ENCODE measurements at regions not wholly inside any gene's neighbourhood (a gene's known extent, or its start where the extent isn't known, plus 50 kb on each side); places are given as distances from the start of the nearest gene placed in this dataset.
"Not testable (repeated sequence)": the region's sequence is repeated elsewhere in the genome, so short reads cannot be mapped to it uniquely, and the experiment has no call there.

- no peak for DNase-seq
These were observed 93.2 kb upstream of the SYT13 start for GRCh38 chr11:45379162-45379863.

DNA sequence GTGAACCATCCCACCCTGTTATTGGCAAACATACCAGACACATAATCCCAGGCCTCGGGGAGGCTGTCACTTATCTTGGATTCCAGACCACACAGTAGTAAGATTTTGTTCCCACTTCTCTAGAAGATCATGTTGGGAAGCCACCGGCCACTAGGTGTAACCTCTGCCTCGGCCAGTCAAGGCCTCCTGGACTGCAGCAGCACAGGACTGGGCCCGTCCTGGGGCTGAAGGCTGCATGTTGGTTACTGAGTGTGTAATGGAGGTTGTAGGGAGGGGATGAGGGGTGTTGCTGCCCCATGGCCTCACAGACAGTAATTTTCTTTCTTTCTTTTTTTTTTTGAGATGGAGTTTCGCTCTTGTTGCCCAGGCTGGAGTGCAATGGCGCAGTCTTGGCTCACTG lies 92.4 kb upstream of the SYT13 start:
- DNase-seq: no peak

- no peak for DNase-seq
These were observed 88.5 kb upstream of the SYT13 start for GRCh38 chr11:45374653-45375059.

GRCh38 chr11:45374130-45374529 lies 88.0 kb upstream of the SYT13 start:
- DNase-seq: no peak

GRCh38 chr11:45373506-45374035 lies 87.4 kb upstream of the SYT13 start:
- no peak for DNase-seq

- not testable (repeated sequence) for DNase-seq
These were observed 86.3 kb upstream of the SYT13 start for GRCh38 chr11:45372414-45372813.

DNA sequence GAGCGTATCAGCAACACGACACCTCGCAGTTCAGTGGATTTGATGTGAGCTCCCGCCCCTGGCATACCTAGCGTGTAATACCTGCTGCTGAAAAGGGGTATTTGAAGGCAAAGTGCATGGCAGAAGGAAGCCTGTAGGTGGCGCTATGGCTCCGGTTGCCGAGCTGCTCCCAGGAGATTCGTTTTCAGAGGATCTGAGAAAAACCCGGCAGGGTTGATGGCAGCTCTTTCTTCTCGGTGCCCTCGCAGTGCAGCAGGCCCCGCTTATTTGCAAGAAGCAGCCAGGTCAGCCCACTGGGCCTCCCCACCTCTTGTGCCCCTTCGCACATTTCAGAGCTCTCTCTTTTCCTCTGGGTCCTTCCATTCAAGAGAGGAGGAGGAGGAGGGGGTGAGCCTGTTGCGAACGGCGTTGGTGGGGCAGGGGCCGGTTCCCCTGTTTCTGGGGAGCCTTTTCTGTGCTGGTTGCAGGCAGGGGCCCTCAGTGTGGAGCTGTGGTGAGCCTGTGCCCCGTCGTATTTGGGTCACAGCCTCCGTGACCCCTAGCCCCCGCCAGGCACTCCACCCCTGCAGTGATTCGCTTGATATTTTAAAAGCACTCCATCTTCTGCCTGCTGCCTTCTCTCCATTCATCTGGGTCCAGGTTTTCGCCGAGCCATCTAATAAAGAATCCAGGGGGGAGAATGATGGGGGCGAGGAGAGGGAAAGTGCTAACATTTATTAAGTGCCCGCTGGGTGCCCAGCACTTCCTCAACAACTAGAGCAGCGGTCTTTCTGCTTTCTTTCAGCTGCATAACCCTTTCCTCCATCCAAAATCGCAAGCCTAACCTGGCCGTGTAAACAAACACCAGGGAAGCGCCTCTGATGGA lies 85.3 kb upstream of the SYT13 start:
- peak; percentile 78 for DNase-seq

GRCh38 chr11:45369313-45369712 lies 83.2 kb upstream of the SYT13 start:
- peak; percentile 33 for DNase-seq

- peak; percentile 40 for DNase-seq
These were observed 82.6 kb upstream of the SYT13 start for GRCh38 chr11:45368697-45369096.

- no peak for DNase-seq
These were observed 80.6 kb upstream of the SYT13 start for GRCh38 chr11:45366619-45367190.

- DNase-seq: no peak
These were observed 79.9 kb upstream of the SYT13 start for GRCh38 chr11:45365961-45366618.

GRCh38 chr11:45362636-45363035 lies 76.5 kb upstream of the SYT13 start:
- DNase-seq: no peak

DNA sequence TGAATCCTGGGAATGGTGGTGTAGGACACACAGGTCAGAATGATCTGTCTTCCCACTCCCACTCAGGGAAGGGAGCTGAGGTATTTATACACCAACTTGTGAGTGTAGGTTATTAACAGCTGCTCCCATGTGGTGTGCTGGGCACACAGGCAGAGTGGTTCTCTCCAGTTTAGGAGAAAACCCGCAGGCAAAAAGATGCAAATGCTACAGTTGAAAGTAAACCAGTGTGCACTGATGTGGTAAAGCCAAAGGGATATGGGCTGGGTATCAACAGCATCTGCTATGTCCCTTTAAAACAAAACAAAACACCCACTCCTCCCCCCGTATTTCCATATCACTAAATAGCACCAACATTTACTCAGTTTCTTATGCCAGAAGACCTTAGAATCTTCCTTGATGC lies 75.4 kb upstream of the SYT13 start:
- no peak for DNase-seq

DNA sequence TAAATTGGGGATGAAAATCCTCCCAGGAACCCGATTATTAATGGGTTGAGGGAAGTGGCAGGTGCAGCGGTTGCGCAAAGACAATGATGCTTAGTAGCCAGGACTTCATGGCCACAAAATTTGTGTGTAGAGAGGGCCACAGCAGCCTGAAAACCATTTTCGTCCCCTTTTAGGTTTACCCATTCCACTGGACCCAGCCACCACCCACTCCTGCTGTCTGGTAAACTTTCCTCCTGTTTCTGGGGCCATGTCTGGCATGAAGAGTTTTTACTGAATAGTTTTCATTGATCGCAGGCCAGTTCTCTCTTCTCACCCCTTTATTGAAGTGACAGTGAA lies 69.5 kb upstream of the SYT13 start:
- DNase-seq: peak; percentile 64

- DNase-seq: peak; percentile 95
These were observed 69.0 kb upstream of the SYT13 start for GRCh38 chr11:45354976-45355705.

- no peak for DNase-seq
These were observed 62.6 kb upstream of the SYT13 start for GRCh38 chr11:45348729-45349128.

GRCh38 chr11:45347348-45348082 lies 61.4 kb upstream of the SYT13 start:
- no peak for DNase-seq

DNA sequence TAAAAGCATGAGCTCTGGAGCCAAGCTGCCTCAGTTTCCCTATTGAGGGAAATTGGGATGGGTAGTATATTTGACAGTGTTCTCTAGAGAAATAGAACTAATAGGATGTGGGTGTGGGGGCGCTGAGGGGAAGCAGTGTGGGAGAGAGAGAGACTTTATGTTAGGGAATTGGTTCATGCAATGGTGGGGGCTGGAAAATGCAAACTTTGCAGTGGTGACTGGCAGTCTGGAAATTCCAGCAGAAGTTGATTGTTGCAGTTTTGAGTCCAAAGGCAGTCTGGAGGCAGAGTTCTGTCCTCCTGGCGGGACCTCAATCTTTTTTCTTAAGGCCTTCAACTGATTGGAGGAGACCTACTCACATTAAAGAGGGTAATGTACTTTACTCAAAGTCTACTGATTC lies 59.4 kb upstream of the SYT13 start:
- no peak for DNase-seq

DNA sequence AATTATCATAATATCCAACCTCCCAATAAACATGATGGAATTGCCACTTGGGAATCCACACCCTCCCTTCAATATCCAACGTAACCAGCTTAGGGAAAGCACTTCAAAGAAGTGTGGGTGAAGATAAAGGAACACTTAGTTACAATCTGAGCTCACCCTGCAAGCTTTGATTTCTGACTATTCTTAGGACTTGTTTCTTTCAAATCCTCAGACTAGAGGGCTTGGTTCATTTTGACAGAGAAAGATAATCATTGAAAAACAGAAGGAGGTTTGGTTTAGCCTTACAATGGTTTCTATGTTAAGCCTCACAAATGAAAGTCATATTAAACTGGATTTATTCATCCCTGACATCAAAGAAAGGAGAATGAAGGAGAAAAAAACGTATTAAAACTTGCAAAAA lies 57.9 kb upstream of the SYT13 start:
- DNase-seq: no peak

- DNase-seq: no peak
These were observed 57.3 kb upstream of the SYT13 start for GRCh38 chr11:45343444-45343843.

DNA sequence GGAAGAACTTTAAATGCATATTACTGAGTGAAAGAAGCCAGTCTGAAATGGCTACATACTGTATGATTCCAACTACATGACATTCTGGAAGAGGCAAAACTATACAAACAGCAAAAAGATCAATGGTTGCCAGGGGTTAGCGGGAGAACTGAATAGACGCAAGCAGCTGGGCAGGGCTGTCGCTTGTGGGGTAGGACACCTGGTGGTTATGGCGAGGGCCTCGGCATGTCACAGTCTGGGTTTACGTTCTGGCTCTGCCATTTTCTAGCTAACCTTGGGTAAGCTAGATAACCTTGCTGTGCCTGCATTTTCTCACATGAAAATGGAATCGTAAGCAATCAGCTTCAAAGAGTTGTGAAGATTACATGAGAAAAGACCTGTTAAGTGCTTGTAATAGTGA lies 55.2 kb upstream of the SYT13 start:
- no peak for DNase-seq
